HG03064 (cell line): ENCODE measurements at regions not wholly inside any gene's neighbourhood (a gene's known extent, or its start where the extent isn't known, plus 50 kb on each side); places are given as distances from the start of the nearest gene placed in this dataset.
"Not testable (repeated sequence)": the region's sequence is repeated elsewhere in the genome, so short reads cannot be mapped to it uniquely, and the experiment has no call there.

Source experiments
- ATAC-seq: cut with Tn5 transposase; IDR thresholded peaks from one replicate; pipeline ENCODE4 v1.9.1; 2021; ENCODE audit warnings: low read depth; ENCODE audit not compliant: unreplicated experiment

DNA sequence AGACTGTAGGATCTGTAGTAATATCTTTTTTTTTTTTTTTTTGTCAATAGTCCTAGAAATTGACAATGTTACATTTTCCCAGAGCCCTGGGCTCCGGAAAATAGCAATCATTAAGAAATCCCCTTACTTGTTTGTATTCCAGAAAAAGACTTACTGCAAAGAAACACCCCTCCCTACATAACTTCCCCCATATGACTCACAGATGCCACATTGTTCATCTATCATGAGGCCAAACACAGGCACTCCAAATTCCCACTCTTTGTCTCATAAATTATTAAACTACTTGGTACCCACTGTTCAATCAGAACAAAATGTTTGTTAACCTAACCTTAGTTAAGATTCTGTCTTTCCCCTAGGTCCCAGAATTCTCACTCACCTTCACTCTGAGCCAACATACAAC lies 53.5 kb downstream of the TEX51 start:
- no peak for ATAC-seq

DNA sequence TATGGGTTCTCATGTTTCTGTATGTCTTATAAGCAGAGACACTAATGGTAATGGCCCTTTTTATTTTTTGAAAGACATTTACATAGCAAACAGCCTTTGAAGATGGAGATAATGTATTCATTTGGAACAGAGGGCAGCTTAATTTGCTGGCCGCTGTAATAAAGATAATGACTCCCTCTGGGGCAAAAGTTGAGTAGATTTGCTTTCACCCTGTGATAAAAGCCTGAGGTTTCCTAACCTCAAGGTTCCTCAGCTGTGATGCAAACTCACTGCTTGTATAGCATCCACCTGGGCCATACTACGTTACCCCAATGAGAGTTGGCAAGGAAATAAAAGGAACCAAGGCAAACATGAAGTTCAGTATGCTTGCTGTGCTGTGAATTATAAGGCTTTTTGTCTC lies 54.8 kb downstream of the TEX51 start:
- no peak for ATAC-seq

DNA sequence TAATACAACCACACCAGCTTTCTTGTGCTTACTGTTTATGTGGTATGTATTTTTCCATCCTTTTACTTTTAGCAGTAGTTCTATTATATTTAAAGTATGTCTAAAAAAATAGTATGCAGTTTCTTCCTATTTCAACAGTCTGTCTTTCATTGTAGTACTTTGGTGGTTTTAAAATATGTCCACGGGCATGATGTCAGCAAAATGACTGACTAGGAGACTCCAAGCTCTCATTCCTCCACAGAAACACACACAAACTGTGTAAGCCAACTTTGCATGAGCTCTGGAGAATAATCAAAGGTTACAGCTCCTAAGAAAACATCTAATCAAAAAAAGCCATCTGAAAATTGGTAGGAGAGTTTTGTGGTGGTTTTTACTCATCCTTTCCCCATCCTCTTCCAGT lies 56.1 kb downstream of the TEX51 start:
- ATAC-seq = no peak

DNA sequence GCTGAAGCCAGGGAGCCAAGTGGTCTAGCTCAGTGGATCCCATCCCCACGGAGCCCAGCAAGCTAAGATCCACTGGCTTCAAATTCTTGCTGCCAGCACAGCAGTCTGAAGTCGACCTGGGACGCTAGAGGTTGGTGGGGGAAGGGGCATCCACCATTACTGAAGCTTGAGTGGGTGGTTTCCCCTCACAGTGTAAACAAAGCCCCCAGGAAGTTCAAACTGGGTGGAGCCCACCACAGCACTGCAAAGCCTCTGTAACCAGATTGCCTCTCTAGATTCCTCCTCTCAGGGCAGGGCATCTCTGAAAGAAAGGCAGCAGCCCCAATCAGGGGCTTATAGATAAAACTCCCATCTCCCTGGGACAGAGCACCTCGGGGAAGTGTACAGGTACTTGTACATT lies 58.1 kb downstream of the TEX51 start:
- ATAC-seq = not testable (repeated sequence)

DNA sequence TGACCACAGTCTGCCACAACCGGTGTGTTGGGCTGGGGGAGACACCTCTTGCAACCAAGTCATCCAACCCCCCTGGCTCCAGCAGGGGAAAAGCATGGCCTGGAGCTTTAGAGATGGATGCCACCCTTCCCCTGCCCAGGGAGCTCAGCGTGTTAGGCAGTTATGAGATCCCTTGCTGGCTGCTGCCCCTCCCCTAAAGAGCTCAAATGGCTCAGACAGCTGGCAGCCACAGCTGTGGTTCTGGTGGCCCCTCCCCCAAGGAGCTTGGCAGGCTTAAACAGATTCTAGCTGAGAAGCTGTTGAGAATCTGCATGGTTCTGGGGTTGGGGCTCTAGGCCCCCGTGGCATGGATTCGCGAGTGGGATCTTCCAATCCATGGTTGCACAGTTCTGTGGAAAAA lies 64.7 kb downstream of the TEX51 start:
- ATAC-seq = no peak

DNA sequence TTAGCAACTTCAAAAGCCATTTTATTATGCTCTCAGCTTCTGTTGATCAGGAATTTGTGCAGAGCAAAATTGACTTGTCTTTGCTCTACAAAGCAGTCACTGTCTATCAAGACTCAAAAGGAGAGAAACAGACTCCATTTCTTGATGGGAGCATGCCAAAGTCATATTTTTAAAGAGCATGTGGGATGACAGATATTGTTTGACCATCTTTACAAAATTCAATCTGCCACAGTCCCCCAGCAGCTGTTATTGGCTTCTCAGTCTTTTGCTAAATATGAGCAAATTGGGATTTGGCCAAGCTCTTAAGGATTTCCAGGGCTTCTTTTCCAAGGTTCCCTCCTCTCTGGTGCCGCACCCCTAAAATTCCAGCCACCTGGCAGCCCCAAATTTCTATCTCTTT lies 67.9 kb downstream of the TEX51 start:
- ATAC-seq = no peak

DNA sequence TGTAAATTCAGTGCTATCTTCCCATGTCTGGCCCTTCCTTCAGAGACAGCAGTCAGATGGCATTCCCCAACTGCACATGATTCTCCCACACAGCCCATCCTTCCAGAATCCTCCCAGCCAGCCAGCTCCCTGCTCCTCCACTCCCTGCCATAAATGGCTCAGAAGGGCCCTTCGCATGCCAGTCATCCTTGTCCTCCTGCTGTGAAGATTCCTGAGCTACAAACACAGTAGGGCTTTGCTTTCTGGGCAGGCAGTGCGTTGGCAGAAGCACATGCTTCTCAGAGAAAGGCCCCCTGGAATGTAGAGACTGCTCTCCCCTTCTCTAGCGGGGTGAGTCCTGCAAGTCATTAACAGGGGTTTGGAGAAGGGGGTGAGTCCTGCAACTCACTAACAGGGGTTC lies 71.9 kb downstream of the TEX51 start:
- no peak for ATAC-seq

DNA sequence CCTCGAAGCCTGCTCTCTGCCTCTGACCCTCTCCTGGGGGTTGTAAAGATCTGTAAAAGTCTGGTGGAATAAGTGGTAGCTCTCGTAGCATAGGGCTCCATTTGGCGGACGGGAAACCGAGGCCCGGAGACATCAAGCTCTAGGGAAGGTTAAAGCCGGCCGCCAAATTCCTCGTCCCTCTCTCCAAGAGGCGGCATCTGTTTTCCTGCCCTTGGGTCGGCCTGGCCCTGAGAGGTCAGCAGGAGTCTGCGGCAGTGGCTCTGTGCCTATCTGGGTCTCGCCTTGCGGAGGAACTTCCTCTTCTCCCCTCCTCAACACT lies 72.4 kb downstream of the TEX51 start:
- no peak for ATAC-seq

DNA sequence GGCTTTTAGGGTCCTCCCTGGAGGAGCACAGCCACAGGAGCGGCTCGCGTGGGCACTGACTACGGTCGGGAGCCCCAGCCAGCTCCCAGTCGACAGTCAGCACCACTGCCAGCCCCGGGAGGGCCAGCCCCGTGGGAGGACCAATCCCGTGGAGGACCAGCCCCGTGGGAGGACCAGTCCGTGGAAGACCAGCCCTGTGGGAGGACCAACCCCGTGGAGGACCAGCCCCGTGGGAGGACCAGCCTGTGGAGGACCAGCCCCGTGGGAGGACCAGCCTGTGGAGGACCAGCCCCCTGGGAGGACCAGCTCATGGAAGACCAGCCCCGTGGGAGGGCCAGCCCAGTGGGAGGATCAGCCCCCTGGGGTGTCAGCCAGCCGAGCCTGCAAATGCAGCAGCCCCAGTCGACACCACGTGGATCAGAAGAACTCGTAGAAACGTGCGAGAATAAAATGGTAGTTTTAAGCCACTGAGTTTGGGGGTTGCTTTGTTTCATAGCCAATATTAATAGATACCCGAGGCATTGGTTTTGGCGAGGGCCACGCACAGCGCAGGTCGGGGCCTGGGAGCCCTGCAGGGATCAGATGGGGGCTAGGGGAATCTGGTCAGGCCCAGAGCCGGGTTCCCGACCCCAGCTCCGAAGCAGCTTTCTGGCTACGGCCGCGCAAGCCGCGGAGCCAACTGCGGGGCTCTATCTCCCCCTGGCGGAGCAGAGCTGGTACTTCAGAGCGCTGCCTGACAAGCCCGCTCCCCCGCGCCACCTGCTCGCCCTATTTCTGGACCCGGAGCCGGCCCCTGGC lies 73.0 kb downstream of the TEX51 start:
- peak; percentile 88 for ATAC-seq

DNA sequence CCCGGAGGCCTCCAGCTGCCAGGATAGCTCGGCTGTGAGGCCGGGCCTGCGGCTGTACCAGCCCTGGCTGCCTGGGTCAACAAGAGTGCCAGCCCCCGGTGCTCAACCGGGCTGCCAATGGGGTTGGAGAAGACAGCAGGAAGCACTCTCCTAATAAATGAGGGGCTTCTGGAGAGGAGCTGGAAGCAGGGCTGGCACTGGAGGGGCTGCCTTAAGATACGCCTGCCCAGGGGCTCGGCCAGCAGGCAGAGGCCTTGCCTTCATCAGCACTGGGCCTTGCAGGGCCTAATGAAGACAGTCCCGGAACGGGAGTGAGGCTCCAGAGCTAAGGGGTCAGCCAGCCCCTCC lies 73.6 kb downstream of the TEX51 start:
- peak; percentile 16 for ATAC-seq

DNA sequence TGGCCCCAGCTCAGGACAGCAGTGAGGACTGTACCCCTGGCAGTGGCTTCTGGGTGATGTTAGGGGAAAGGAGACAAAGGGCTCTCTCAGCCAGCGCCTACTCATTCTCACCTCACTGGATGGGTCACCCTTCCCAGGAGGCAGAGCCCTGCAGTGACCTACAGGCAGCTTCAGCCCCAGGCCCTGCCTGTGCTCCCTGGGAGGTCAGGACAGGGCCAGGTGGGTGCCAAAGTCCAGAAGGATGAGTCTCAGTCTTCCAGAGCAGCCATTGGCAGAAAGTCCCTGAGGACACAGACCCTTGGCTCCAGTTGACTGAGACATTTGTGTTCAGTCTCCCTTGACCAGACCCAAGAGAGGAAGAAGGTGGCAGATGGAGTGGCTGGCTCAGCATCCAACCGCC lies 75.1 kb downstream of the TEX51 start:
- ATAC-seq = no peak

DNA sequence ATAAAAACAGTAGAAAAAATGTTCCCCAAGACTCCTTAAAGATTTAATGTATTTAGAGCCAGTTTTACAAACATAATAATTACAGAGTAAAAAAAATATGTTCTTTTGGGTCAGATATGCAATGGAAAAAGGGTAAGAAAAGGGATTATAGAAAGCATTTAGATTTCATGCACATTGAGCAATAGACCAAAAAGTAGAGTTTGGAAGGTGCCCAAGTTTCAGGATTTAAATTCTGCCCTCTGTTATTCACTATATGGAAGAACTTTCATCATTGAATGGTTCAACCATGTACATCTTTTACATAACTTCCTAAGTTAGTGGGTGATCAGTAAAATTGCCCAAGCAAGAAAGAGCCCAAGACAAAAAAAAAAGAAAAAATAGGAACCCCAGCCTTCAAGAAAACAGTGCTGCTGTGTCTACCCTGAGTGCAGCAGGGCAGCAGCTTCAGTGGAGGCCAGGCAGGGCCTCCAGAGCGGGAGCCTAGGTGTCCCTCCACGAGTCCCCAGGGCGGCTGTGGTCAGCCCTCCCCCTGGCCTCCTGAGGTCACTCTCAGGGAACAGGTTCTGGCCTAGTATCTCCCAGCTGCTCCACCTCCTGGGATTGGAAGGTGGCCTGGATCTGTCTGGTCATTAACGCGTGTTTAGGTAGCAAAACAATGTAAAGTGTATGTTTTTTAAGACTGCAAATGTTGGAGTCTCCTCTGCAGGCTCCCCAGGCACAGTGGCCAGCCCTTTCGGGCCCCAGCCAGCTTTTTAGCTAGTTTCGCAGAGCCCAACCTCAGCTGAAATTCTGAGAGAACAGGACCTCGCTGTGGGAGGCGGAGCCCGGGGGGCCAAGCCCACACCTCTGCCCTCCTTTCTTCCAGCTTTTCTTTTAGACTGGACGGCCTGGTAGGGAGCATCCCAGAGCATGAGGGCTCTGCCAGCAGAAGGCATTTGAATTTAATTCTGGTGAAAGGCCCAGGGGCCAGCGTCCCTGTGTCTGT lies 77.3 kb downstream of the TEX51 start:
- ATAC-seq = no peak

DNA sequence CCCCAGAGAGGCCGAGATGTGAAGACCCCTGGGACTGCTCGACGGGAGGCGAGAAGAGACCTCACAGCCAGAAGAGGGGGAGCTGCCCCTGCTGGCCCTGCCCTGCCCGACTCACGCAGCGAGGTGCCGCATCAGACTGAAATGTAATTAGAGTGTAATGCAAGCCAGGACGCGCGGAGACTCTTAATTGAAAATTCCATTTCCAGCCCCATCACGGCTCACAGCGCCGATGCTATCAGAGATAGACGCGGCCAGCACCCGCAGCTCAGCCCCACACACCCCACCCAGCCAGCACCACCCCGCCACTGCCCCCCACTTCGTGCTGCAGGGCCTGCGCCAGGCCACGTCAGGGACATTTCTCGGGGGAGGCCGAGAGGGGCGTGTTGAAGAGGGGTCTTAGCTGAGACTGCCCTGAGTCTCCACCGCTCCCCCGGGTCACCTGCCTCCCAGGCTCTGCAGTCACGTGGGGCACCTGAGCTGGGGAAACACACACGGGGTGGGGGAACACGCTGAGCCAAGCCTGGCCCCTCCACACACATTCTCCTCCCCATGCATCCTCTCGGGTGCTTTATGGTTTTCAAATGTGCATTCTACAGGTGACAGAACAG lies 78.1 kb downstream of the TEX51 start:
- no peak for ATAC-seq

DNA sequence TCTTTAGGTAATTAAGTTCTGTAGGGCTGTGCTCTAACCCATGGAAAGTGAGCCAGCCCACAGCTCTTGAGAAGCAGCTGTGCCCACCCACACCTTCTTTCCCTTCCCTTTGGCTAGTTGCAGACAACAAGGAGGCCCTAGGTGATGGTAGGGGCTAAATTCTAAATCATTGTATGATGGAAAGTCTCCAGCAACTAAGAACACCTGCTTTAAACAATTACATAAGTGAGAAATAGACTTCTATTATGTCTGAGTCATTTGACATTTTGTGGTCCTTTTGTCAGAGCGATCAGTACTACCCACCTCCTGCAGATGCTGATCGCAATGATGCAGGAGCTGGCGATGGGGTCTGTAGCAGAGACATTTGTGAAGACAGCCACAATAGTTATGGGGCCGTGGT lies 79.6 kb downstream of the TEX51 start:
- ATAC-seq = no peak

DNA sequence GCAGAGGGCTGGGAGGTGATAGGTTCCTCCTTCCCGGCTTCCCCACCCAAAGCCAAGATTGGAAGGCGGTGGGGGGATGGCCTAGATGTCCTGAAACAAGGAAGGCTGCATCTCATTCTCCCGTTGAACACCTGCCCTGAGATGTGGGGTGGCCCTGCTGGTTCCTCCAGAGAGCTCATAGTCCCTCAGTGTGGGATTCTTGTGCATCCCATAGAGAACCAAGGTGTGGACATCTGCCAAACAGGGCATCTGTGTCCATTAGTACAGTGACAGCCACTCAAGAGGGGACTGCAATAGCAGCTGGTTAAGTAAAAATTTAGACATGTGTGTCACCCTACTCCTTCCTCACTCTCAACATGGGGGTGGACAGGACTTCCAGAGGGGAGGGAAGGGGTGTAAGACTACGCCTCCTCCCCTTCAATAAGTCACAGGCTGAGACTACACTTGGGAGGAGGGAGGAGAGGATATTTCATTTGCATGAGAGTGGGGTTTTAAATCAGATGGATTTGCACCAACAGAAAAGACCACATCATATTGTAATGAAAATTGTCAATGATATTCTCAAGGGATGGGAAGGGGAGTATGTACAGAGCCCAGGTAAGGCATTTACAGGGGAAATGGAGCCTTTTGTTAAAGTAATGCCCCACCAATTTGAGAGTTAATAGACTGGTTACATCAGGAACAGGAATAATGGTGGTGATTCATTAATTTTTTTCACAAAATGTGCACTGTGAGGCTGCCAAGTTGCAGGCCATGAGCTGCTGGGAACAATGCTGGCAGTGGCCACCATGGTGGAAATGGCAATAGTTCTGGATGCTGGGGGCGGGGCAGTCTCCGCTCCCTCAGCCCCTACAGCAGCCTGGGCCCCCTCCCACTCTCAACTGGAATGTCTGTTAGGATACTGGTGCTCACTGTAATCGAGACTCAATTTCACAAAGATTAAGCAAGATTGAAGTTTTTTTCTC lies 80.6 kb downstream of the TEX51 start:
- no peak for ATAC-seq

DNA sequence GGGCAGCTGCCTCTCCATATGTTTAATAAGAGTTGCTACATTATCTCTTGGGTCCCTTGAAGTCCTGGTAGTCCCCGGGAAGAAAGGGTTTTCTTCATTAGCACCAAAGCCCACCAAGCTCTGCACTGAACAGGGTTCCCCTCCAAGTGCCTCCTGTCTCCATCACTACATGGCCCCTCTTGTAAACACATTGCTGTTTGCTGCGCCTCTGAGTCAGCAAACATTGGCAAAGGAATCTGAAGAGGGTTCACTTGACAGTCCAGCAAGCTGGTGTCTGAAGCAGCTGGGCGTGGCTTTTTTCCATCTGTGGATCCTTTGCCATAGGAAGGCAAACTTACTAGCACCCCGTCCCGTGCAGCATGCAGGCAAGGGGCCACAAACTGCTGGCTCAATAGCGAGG lies 82.8 kb downstream of the TEX51 start:
- no peak for ATAC-seq

DNA sequence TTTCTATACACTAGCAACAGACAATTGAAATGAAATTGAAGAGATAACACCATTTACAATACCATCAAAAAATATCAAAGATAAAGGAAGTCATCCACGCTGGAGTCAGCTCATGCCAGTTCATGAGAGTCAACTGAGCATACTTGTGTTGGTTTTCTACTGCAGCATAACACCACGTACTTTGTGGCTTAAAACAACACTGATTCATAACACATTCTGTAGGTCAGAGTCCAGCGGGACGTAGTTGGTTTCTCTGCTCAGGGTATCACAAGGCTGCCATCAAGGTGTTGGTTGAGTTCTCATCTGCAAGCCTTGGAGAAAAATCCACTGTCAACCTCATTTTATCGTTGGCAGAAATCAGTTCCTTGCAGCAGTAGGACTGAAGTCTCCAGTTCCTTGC lies 84.2 kb downstream of the TEX51 start:
- ATAC-seq = no peak

DNA sequence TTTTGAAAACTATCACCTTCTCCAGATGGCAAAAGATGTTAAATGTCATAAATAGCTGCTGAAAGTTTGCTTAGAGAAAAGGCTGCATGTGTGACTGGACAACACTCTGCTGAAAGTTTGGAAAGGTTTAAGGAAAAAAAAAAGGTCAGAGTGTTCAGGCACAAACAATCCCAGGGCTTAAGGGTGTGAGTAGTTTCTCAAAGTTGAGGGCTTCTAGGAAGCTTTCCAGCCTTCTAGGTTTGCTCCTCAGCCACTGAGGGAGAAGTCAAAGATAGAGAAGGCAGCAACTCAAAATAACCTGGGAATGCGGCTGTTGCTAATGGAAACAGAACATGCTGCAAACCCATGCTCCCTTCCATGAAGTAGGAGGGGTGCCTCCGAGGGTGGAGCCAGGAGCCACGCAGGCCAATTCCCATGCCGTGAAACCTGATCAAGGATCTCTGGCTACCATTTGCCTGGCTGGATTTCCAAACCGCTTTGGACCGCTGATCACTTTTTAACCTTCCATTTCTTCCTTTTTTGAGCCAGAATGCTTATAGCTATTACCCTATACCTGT lies 88.0 kb downstream of the TEX51 start:
- ATAC-seq = no peak

DNA sequence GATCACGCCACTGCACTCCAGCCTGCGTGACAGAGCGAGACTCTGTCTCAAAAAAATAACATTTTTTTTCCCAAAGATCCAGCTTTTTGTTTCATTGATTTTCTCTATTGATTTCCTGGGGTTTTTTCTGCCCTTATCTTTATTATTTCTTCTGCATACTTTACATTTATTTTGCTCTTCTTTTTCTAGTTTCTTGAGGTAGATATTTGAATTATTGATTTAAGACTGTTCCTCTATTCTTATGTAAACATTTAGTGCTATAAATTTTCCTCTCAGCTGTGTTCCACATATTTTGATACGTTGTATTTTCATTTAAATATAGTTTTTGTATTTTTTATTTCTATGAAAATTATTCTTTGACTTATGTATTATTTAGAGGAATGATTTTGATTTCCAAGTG lies 89.8 kb downstream of the TEX51 start:
- ATAC-seq = no peak

DNA sequence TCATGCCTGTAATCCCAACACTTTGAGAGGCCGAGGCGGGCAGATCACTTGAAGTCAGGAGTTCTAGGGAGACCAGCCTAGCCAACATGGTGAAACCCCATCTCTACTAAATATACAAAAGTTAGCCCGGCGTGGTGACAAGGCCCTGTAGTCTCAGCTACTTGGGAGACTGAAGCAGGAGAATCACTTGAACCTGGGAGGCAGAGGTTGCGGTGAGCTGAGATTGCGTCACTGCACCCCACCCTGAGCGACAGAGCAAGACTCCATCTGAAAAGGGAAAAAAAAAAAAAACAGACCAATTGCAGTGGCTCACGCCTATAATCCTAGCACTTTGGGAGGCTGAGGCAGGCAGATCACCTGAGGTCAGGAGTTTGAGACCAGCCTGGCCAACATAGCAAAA lies 90.4 kb downstream of the TEX51 start:
- not testable (repeated sequence) for ATAC-seq
